Activated T-cell treated with anti-CD3 and anti-CD28 coated beads, Interleukin-2, amount 50 U/mL, for 4 hours (primary cell): ENCODE measurements at regions not wholly inside any gene's neighbourhood (a gene's known extent, or its start where the extent isn't known, plus 50 kb on each side); places are given as distances from the start of the nearest gene placed in this dataset.
"Not testable (repeated sequence)": the region's sequence is repeated elsewhere in the genome, so short reads cannot be mapped to it uniquely, and the experiment has no call there.

Experiments used
- ATAC-seq, 2 donors: fragments of 200-7000 bp; cut with Tn5 transposase; one replicate each; pipeline ENCODE4 v1.10.0; 2021
- DNase-seq: peaks from one replicate; pipeline ENCODE4 v3.0.0-alpha.2; 2020
- H3K27me3 Mint-ChIP-seq: one replicate; pipeline ENCODE4 v1.8.0; 2021; ENCODE audit warnings: low read depth, mixed read lengths
- H3K36me3 Mint-ChIP-seq: one replicate; pipeline ENCODE4 v1.8.0; 2022; ENCODE audit warnings: mixed read lengths; ENCODE audit not compliant: insufficient read depth
- H3K4me1 Mint-ChIP-seq: one replicate; pipeline ENCODE4 v1.8.0; 2021; ENCODE audit warnings: low read depth, mixed read lengths
- H3K4me3 Mint-ChIP-seq: one replicate; pipeline ENCODE4 v1.8.0; 2021; ENCODE audit warnings: mild to moderate bottlenecking, moderate library complexity, mixed read lengths
- H3K9me3 Mint-ChIP-seq: one replicate; pipeline ENCODE4 v1.8.0; 2021; ENCODE audit warnings: mixed read lengths

DNA sequence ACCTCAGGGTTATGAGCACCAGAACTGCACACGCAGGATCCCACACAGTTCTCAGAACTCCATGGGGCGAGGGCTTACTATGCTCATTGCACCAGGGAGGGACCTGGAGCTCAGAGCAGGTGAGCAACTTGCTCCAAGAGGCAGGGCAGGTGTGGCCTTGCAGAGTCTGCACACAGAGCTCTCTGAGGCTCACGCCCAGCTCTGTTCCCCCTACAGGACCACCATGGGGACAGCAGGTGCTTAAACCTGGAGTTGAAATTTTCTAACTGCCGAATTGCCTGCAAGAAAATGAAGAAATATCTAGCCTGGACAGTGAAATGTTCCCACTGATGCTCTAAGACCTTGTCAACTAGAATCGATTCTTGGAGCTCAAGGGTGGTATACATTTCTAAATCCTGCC, 49.9 kb upstream of the MSMB start:
- not testable (repeated sequence) for DNase-seq, H3K27me3 Mint-ChIP-seq, H3K9me3 Mint-ChIP-seq, H3K4me3 Mint-ChIP-seq, ATAC-seq, H3K36me3 Mint-ChIP-seq, H3K4me1 Mint-ChIP-seq

DNA sequence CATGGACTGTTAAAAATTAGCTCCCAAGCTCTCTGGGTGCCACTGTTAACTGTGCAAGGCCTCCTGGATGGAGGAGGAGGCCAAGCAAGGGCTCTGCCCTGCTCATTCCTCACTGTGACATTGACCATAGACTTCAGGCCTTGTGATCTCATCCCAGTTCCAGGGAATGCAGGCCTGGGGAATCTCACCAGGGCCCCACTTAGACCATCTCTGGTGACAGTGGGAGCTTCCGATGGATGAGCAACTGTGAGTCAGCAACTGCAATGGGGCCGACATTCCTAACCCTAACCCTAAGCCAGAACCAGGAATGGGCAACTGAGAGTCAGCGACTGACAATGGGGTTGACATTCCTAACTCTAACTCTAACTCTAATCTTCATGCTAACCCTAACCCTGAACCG, 50.4 kb upstream of the MSMB start:
- Mint-ChIP-seq H3K4me3 (no peak overlapping the region), H3K4me1 (peaks cover 7% of the 10 kb centered on the region), H3K27me3 (no peaks in the 10 kb centered on the region), H3K9me3 (no peaks in the 10 kb centered on the region), H3K36me3 (no peaks in the 10 kb centered on the region)
- DNase-seq: no peak
- no peak for ATAC-seq

- Mint-ChIP-seq H3K4me1 (peaks cover 7% of the 10 kb centered on the region), H3K36me3 (no peaks in the 10 kb centered on the region), H3K4me3 (no peak overlapping the region), H3K27me3 (no peaks in the 10 kb centered on the region), H3K9me3 (no peaks in the 10 kb centered on the region)
- DNase-seq: no peak
- no peak for ATAC-seq
These were observed 51.0 kb upstream of the MSMB start for GRCh38 chr10:46096909-46097575.

DNA sequence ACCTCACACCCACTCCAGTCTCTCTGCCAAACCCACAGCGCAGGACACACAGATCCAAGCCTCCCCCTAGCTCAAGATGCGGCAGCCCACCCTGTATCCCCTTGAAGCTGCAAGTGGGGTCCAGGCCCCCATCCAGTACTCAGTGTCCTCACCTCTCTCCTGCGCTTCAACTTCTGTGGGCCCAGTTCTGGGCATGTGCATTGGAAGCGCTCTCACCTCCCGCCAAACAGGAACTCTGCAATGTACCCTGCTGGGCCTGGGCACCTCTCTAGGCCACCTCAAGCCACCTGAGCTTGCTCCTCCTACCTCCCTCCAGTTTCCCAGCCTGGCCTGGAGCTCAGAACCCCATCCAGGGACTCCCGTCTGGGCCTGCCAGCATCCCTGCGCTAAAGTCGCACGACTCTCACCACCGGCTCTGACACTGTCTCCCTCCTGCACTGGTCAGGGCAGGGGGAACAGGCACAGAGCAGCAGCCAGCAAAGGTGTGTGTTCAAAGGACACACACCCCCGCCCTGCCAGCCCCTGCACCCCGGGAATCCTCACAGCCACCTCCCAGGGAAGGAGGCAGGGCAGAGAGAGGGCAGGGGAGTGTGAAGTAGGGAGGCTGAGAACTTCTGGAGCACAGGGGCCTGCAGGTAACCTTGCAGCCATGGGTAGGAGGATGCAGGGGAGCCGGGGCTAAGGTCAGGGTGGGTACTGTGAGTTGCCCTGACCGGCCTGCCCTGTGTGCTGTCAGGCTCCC, 51.7 kb upstream of the MSMB start:
- ATAC-seq: no peak

DNA sequence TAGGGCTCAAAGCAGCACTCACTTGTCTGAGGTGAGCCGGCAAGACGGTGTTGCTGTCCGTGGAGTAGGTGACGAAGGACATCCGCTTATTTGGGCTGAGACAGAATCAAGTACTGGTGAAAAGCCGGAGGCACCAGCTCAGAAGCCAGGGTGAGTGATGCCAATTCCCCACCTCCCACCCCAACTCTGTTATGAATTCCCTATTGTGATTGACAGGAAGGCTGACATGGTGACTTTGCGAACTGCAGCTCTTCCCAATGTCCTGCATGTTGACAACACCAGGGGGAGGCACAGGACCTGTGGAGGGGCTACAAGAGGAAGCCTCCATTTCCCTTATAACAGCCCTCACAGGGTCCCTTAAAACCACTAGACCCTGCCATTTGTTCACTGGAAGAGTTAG, 52.3 kb upstream of the MSMB start:
- no peaks in the 10 kb centered on the region for H3K9me3 Mint-ChIP-seq
- H3K36me3 Mint-ChIP-seq: no peaks in the 10 kb centered on the region
- peaks cover 7% of the 10 kb centered on the region for H3K4me1 Mint-ChIP-seq

More for the DNA sequence above, 51.7 kb upstream of the MSMB start:
- H3K36me3 Mint-ChIP-seq: no peaks in the 10 kb centered on the region
- no peaks in the 10 kb centered on the region for H3K27me3 Mint-ChIP-seq
- no peak for DNase-seq
- peaks cover 7% of the 10 kb centered on the region for H3K4me1 Mint-ChIP-seq
- H3K9me3 Mint-ChIP-seq: no peaks in the 10 kb centered on the region
- H3K4me3 Mint-ChIP-seq: no peak overlapping the region

GRCh38 chr10:46098925-46099324, 52.9 kb upstream of the MSMB start:
- H3K4me3 Mint-ChIP-seq, H3K27me3 Mint-ChIP-seq, H3K4me1 Mint-ChIP-seq, H3K9me3 Mint-ChIP-seq, DNase-seq, H3K36me3 Mint-ChIP-seq, ATAC-seq: not testable (repeated sequence)

More for the DNA sequence above, 52.3 kb upstream of the MSMB start:
- DNase-seq: no peak
- Mint-ChIP-seq H3K4me3 (no peak overlapping the region), H3K27me3 (no peaks in the 10 kb centered on the region)
- ATAC-seq: no peak

GRCh38 chr10:46104071-46104585, 58.1 kb upstream of the MSMB start:
- DNase-seq (no peak), ATAC-seq (no peak)
- Mint-ChIP-seq H3K9me3 (no peaks in the 10 kb centered on the region), H3K36me3 (no peaks in the 10 kb centered on the region), H3K4me3 (no peak overlapping the region), H3K4me1 (peaks cover 17% of the 10 kb centered on the region), H3K27me3 (peaks cover 8% of the 10 kb centered on the region)

DNA sequence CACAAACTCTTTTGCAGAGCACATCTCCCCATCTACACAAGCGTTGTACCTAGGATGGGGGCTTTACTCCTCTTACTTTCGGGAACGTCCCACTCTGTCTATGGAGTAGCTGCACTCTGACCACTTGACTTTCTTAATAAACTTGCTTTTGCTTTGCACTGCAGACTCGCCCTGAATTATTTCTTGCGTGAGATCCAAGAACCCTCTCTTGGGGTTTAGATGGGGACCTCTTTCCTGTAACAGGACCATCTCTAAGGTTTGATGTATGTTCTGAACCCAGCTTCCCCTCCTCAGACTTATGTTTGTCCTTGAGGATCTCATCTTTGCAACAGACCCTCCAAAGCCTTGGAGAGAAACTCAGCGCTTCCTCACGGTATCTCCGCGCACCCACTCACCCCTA, 59.3 kb upstream of the MSMB start:
- not testable (repeated sequence) for H3K27me3 Mint-ChIP-seq

DNA sequence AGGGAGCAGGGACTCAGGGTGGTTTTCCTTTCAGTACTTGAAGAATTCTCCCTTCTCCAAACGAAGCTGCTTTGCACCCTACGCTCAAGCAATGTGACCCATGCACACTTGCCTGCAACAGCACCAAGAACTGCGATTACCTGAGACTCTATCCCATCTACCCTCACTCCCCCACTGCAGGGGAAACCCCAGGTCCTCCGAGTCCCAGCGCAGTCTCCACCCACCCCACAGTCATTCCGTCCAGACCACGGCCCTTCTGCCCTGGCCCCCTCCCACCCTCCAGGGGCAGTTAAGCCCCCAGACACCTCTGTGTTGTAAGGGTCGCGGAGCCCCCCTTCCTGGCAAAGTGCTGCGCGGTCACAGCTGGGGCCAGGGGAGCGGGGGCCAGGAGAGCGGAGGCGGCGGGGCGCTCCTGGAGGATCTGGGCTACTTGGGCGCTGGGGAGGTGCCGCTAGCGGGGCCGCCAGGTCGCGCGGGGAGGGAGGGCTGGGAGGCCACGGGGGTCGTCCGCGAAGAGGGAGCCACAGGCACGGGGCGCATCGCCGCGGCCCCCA, 59.9 kb upstream of the MSMB start:
- not testable (repeated sequence) for H3K27me3 Mint-ChIP-seq, DNase-seq, H3K9me3 Mint-ChIP-seq, H3K36me3 Mint-ChIP-seq
- ATAC-seq: peak; percentile 51 to 71
- Mint-ChIP-seq H3K4me1 (peaks cover 15% of the 10 kb centered on the region), H3K4me3 (peak overlapping the region; percentile 79)

More for the DNA sequence above, 59.3 kb upstream of the MSMB start:
- H3K36me3 Mint-ChIP-seq, DNase-seq, H3K9me3 Mint-ChIP-seq, ATAC-seq: not testable (repeated sequence)
- H3K4me1 Mint-ChIP-seq: peaks cover 15% of the 10 kb centered on the region
- peak overlapping the region; percentile 79 for H3K4me3 Mint-ChIP-seq

DNA sequence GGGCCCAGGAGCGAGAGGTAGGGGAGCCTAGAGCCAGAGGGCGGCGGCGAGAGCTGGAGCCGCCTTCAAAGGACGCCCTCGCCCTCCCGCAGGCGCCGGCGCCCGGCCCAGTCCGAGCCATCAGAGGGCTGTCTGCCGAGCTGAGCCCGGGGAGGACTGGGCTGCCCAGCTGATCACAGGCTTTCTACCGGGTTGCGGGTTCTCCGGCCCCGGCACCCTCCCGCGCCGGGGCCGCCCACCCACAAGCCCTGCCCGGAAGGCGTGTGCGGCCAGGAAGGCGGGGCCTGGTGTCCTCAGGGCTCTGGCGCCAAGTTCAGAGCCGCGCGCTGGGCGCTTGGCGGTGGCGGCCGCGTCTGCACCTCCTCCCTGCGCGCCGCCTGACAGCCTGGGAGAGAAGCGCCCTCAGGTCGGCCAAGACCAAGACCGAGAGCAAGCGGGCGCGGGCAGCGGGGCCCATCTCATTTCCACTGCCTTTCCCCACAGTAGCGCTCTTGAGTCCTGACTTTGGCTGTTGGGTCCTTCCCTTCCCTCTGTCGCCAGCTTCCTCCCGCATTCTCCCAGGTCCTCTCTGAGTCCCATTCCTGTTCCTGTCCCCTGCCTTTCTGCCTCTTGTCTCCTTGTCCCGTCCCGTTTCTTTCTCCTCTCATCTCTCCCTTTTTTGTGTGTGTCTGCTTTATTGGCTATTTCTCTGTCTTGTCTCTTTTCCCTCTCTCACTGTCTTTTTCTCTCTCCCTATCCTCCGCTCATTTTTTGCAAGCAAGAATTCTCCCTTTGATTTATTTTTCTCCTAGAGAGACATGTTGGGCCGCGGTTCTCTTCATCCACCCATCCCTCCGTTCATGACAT, 60.6 kb upstream of the MSMB start:
- ATAC-seq (peak; percentile 92 to 96), DNase-seq (peak; percentile 36)
- Mint-ChIP-seq H3K27me3 (peaks cover 8% of the 10 kb centered on the region), H3K4me1 (peaks cover 15% of the 10 kb centered on the region), H3K4me3 (peak overlapping the region; percentile 79), H3K9me3 (no peaks in the 10 kb centered on the region), H3K36me3 (no peaks in the 10 kb centered on the region)

DNA sequence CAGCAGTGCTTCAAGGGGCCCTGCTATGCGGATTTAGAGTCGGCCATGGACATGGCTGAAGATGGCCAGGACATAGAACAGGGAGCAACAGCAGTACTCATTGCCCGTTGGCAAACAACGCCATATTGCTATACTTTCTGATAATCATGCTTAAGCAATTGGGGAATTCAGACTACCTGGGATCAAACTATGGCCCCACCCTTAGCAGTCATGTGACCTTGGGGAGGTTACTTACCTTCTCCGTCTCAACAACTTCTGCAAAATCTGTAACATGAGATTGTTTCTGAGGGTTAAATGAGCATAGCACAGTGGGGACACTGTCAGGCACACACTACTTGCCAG, 62.1 kb upstream of the MSMB start:
- H3K36me3 Mint-ChIP-seq, H3K4me3 Mint-ChIP-seq, ATAC-seq, H3K27me3 Mint-ChIP-seq, H3K9me3 Mint-ChIP-seq, DNase-seq: not testable (repeated sequence)
- peaks cover 15% of the 10 kb centered on the region for H3K4me1 Mint-ChIP-seq

DNA sequence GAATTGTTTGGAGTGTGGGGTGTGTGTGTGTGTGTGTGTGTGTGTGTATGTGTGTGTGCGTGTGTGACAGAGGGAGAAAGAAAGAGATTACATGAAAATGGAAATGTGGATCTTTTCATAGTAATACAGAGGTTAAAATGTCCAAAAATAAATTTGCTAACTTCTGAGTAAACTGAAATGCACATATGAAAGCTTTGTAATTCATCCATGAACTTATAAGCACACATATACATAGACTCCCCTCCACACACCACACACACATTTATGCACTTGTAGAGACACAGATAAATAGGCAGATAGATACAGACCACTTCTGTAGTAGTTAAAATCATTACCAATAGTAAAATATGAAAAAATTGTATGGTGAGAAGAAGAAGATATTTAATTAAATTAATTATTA, 108.2 kb upstream of the MSMB start:
- H3K27me3 Mint-ChIP-seq, H3K36me3 Mint-ChIP-seq, DNase-seq, H3K4me1 Mint-ChIP-seq, H3K9me3 Mint-ChIP-seq, H3K4me3 Mint-ChIP-seq, ATAC-seq: not testable (repeated sequence)

GRCh38 chr10:46154683-46155082, 108.6 kb upstream of the MSMB start:
- not testable (repeated sequence) for H3K4me1 Mint-ChIP-seq, H3K4me3 Mint-ChIP-seq, H3K36me3 Mint-ChIP-seq, H3K27me3 Mint-ChIP-seq, DNase-seq, H3K9me3 Mint-ChIP-seq, ATAC-seq

DNA sequence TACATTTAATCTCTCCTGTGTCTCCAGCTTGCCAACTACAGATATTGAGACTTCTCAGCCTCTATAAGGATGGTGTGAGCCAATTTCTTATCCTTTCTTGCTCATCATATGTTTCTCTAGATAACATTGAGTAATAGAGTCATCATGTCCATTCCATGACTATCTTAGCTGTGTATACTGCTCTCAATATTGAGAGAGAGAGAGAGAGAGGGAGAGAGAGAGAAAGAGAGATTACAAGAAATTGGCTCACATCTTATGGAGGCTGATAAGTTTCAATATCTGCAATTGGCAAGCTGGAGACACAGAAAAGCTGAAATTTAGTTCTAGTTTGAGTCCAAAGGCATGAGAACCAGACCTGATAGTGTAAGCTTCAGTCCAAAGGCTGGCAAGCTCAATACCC, 110.8 kb upstream of the MSMB start:
- not testable (repeated sequence) for ATAC-seq, H3K4me1 Mint-ChIP-seq, H3K27me3 Mint-ChIP-seq, H3K4me3 Mint-ChIP-seq, H3K9me3 Mint-ChIP-seq, DNase-seq, H3K36me3 Mint-ChIP-seq
